GM12878 (cell line): ENCODE measurements at regions not wholly inside any gene's neighbourhood (a gene's known extent, or its start where the extent isn't known, plus 50 kb on each side); places are given as distances from the start of the nearest gene placed in this dataset.

ENCODE experiments used
- ATAC-seq: fragments of 200-7000 bp; cut with Tn5 transposase; 3 replicates; pipeline ENCODE4 v1.9.1; 2020; ENCODE audit warnings: mild to moderate bottlenecking, moderate library complexity
- BruUV-seq: library from RNA; stranded (reverse); fragments of 400-500 nt; replicated peaks from 2 replicates; lab custom pipeline; 2021; lab: Mats Ljungman, UMichigan
- CTCF ChIA-PET: fragments of 300-600 bp; sonication (Branson Sonifier 250); formaldehyde crosslinking; extraction: SDS; loops from one replicate; lab custom pipeline; 2021; ENCODE audit warnings: inconsistent platforms; lab: Yijun Ruan, JAX
- POLR2A ChIA-PET: fragments of 350-600 bp; formaldehyde crosslinking; extraction: SDS; loops from one replicate; lab custom pipeline; 2021; ENCODE audit warnings: inconsistent platforms; lab: Charles Lee
- RAD21 ChIA-PET: fragments of 300-600 bp; sonication (Branson Sonifier 250); formaldehyde crosslinking; loops from one replicate; lab custom pipeline; 2023; ENCODE audit warnings: antibody characterized with exemption; ENCODE audit not compliant: unreplicated experiment; lab: Charles Lee
- SMC1A ChIA-PET: fragments of 300-600 bp; sonication (Branson Sonifier 250); formaldehyde crosslinking; loops from one replicate; lab custom pipeline; 2023; ENCODE audit not compliant: unreplicated experiment, uncharacterized antibody; lab: Charles Lee
- DNase-seq: peaks from one replicate; pipeline ENCODE4 v3.0.0-alpha.2; 2011; ENCODE audit warnings: low read depth, low spot score
- FAIRE-seq: peaks from 3 replicates; lab custom pipeline; 2011; peaks lifted over from hg19 to GRCh38; lab: Jason Lieb, UNC
- H2AFZ ChIP-seq: 2 replicates; pipeline ENCODE4 v1.6.0; 2011; ENCODE audit warnings: low read depth, low read length, control low read depth; ENCODE audit not compliant: control insufficient read depth
- H3K27ac ChIP-seq: 2 replicates; pipeline ENCODE4 v1.5.1; 2011; ENCODE audit warnings: control low read depth; ENCODE audit not compliant: control insufficient read depth, insufficient read depth
- H3K27me3 ChIP-seq, 2 experiments: replicated peaks in 1 of 2; 2 replicates each; pipeline versions ENCODE4 v1.6.0 to v1.6.1; 2011; ENCODE audit warnings: low read length in 1 of 2; ENCODE audit not compliant: control insufficient read depth in 2 of 2, insufficient read depth in 2 of 2
- H3K36me3 ChIP-seq, 2 experiments: 2 replicates each; pipeline ENCODE4 v1.5.1; 2011; ENCODE audit warnings: low read length in 1 of 2; ENCODE audit not compliant: control insufficient read depth in 2 of 2, insufficient read depth in 2 of 2
- H3K4me1 ChIP-seq: 2 replicates; pipeline ENCODE4 v1.6.1; 2011; ENCODE audit warnings: mild to moderate bottlenecking, low read length, moderate library complexity, mixed read lengths; ENCODE audit not compliant: control insufficient read depth, insufficient read depth
- H3K4me2 ChIP-seq: 2 replicates; pipeline ENCODE4 v1.6.0; 2011; ENCODE audit warnings: control low read depth; ENCODE audit not compliant: control insufficient read depth, insufficient read depth
- H3K4me3 ChIP-seq: fragments of 200-600 bp; sonication (generic); 2 replicates; pipeline ENCODE4 v1.5.1; 2016
- H3K79me2 ChIP-seq: 2 replicates; pipeline ENCODE4 v1.6.0; 2011; ENCODE audit warnings: low read length; ENCODE audit not compliant: control insufficient read depth, insufficient read depth
- H3K9ac ChIP-seq: 2 replicates; pipeline ENCODE4 v1.8.0; 2011; ENCODE audit warnings: low read length, control low read depth, mixed read lengths; ENCODE audit not compliant: control insufficient read depth, insufficient read depth
- H3K9me3 ChIP-seq: replicated peaks from 3 replicates; pipeline ENCODE4 v1.5.1; 2011; ENCODE audit warnings: mild to moderate bottlenecking, low read length; ENCODE audit not compliant: control insufficient read depth, insufficient read depth
- H4K20me1 ChIP-seq: 2 replicates; pipeline ENCODE4 v1.6.0; 2011; ENCODE audit not compliant: control insufficient read depth, insufficient read depth
- BHLHE40 ChIP-seq, 2 experiments: fragments of 450-650 bp in 1 of 2; IDR thresholded peaks; 2 replicates each; pipeline ENCODE4 v1.6.1; 2011 to 2017; ENCODE audit warnings: low read depth in 2 of 2, borderline replicate concordance in 1 of 2, improper control_type of control experiment in 1 of 2, low read length in 1 of 2, mild to moderate bottlenecking in 1 of 2
- EP300 ChIP-seq, 2 experiments: fragments of 150-350 bp in 1 of 2; IDR thresholded peaks; 2 replicates each; pipeline ENCODE4 v1.6.1; 2011 to 2012; ENCODE audit warnings: low read depth in 2 of 2, low read length in 2 of 2, borderline replicate concordance in 1 of 2, improper control_type of control experiment in 1 of 2, inconsistent platforms in 1 of 2; ENCODE audit not compliant: control insufficient read depth in 1 of 2
- IKZF2 ChIP-seq, 2 experiments: fragments of 450-650 bp; IDR thresholded peaks; 2 replicates each; pipeline ENCODE4 v1.6.1; 2017; ENCODE audit warnings: mild to moderate bottlenecking in 2 of 2, moderate library complexity in 2 of 2
- NR2F1 ChIP-seq: fragments of 450-650 bp; conservative IDR thresholded peaks from 2 replicates; pipeline ENCODE4 v1.6.1; 2017; ENCODE audit warnings: mild to moderate bottlenecking
- PAX5 ChIP-seq: IDR thresholded peaks from 2 replicates; pipeline ENCODE4 v1.6.1; 2011; ENCODE audit warnings: low read depth, low read length, borderline replicate concordance
- PML ChIP-seq: IDR thresholded peaks from 2 replicates; pipeline ENCODE4 v1.6.1; 2012; ENCODE audit warnings: low read length, inconsistent platforms
- WGBS: methylation state at CpG from one replicate; pipeline ENCODE4 v1.1.6; 2016; ENCODE audit warnings: low lambda C conversion rate; ENCODE audit not compliant: insufficient replicate concordance, insufficient coverage; ENCODE audit errors: missing lambda C conversion rate; 5-methylcytosine and 5-hydroxymethylcytosine counted together
- in situ Hi-C: fragments of 300-500 bp; cut with MboI; formaldehyde crosslinking; loops from 9 replicates; pipeline ENCODE4 v1.14.3; 2018; ENCODE audit warnings: mixed read lengths
- intact Hi-C: fragments of 100-400 bp; cut with micrococcal nuclease; formaldehyde crosslinking; loops from one replicate; pipeline ENCODE4 v1.14.2; 2022; ENCODE audit not compliant: unreplicated experiment
- TF ChIP-seq, protein P1 (sequence below): fragments of 450-650 bp; formaldehyde crosslinking; IDR thresholded peaks from 2 replicates; pipeline ENCODE4 v1.4.0; 2022; ENCODE audit warnings: mild to moderate bottlenecking, moderate library complexity
- TF ChIP-seq, protein P2 (sequence below): fragments of 150-350 bp; IDR thresholded peaks from 2 replicates; pipeline ENCODE4 v1.6.1; 2016; ENCODE audit warnings: low read depth, low read length

DNA sequence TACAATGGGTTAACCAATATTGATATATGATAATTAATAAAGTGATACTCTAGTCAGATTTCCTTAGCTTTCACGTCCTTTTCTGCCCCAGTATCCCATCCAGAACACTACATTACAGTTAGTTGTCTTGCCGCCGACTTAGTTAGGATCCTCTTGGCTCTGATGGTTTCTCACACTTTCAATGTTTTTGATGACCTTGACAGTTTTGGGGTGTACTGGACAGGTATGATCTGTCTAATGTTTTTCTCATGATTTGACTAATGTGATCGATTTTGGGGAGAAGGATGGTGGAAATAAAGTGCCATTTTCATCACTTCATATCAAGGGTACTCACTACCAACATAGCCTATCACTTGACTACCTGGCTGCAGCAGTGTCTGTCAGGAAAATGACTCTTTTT lies 245.0 kb upstream of the TMC3 start (continued):
- TF ChIP-seq, protein P1, sequence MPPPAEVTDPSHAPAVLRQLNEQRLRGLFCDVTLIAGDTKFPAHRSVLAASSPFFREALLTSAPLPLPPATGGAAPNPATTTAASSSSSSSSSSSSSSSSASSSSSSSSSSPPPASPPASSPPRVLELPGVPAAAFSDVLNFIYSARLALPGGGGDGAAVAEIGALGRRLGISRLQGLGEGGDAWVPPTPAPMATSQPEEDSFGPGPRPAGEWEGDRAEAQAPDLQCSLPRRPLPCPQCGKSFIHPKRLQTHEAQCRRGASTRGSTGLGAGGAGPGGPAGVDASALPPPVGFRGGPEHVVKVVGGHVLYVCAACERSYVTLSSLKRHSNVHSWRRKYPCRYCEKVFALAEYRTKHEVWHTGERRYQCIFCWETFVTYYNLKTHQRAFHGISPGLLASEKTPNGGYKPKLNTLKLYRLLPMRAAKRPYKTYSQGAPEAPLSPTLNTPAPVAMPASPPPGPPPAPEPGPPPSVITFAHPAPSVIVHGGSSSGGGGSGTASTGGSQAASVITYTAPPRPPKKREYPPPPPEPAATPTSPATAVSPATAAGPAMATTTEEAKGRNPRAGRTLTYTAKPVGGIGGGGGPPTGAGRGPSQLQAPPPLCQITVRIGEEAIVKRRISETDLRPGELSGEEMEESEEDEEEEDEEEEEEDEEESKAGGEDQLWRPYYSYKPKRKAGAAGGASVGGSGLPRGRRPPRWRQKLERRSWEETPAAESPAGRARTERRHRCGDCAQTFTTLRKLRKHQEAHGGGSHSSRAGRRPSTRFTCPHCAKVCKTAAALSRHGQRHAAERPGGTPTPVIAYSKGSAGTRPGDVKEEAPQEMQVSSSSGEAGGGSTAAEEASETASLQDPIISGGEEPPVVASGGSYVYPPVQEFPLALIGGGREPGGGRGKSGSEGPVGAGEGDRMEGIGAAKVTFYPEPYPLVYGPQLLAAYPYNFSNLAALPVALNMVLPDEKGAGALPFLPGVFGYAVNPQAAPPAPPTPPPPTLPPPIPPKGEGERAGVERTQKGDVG = no peak
- no peak for TF ChIP-seq BHLHE40 (IDR thresholded peaks at IDR 0.05; ENCODE audit: borderline replicate concordance in 1 of 2, low read depth in 2 of 2, low read length in 1 of 2)
- TF ChIP-seq, all 136 proteins: peak for 0

DNA sequence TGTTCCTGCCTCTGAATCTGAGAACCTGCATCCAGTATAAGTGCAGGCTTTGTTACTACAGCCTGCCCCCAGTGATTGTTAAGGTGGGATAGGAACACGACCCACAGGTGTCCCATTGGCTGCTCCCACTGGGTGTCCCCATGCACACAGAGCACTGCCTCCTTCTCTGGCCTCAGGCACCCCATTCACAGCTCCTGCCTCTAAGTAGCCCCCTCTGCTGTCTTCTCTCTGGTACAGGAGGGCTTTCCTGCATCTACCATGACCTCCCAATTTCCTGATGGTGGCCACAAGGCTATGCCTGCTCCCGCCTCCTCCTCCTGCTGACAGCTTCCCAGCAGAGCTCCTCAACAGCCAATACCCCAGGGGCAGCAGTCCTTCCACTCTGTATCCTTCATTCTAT lies 238.6 kb upstream of the TMC3 start:
- intact Hi-C loops = no loop called here

More for the DNA sequence above, 238.6 kb upstream of the TMC3 start:
- H3K79me2 ChIP-seq = no peaks in the 10 kb centered on the region
- no peak for FAIRE-seq
- CTCF ChIA-PET = no interaction called here
- POLR2A ChIA-PET = no interaction called here
- no peak overlapping the region for H2AFZ ChIP-seq
- H3K27me3 ChIP-seq = no peaks in the 10 kb centered on the region
- TF ChIP-seq, protein P2, sequence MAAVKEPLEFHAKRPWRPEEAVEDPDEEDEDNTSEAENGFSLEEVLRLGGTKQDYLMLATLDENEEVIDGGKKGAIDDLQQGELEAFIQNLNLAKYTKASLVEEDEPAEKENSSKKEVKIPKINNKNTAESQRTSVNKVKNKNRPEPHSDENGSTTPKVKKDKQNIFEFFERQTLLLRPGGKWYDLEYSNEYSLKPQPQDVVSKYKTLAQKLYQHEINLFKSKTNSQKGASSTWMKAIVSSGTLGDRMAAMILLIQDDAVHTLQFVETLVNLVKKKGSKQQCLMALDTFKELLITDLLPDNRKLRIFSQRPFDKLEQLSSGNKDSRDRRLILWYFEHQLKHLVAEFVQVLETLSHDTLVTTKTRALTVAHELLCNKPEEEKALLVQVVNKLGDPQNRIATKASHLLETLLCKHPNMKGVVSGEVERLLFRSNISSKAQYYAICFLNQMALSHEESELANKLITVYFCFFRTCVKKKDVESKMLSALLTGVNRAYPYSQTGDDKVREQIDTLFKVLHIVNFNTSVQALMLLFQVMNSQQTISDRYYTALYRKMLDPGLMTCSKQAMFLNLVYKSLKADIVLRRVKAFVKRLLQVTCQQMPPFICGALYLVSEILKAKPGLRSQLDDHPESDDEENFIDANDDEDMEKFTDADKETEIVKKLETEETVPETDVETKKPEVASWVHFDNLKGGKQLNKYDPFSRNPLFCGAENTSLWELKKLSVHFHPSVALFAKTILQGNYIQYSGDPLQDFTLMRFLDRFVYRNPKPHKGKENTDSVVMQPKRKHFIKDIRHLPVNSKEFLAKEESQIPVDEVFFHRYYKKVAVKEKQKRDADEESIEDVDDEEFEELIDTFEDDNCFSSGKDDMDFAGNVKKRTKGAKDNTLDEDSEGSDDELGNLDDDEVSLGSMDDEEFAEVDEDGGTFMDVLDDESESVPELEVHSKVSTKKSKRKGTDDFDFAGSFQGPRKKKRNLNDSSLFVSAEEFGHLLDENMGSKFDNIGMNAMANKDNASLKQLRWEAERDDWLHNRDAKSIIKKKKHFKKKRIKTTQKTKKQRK = no peak
- TF ChIP-seq PML = no peak
- TF ChIP-seq NR2F1 = no peak
- TF ChIP-seq EP300 (IDR thresholded peaks at IDR 0.05; ENCODE audit: borderline replicate concordance in 1 of 2, control insufficient read depth in 1 of 2, low read depth in 2 of 2, low read length in 2 of 2) = no peak
- no peak for TF ChIP-seq PAX5
- no peak for TF ChIP-seq IKZF2 (IDR thresholded peaks at IDR 0.05)
- TF ChIP-seq, all 136 proteins: peak for 0
- no peak overlapping the region for H3K27ac ChIP-seq
- H4K20me1 ChIP-seq = no peaks in the 10 kb centered on the region
- H3K9ac ChIP-seq = no peak overlapping the region
- no peaks in the 10 kb centered on the region for H3K4me1 ChIP-seq
- H3K36me3 ChIP-seq = no peaks in the 10 kb centered on the region
- 30% methylated on average over 2 of the region's 2 CpGs for WGBS
- ChIA-PET SMC1A (no interaction called here), RAD21 (no interaction called here)
- ATAC-seq = no peak
- no peak overlapping the region for H3K4me3 ChIP-seq
- no peak for DNase-seq
- no peak overlapping the region for H3K4me2 ChIP-seq
- no peaks in the 10 kb centered on the region for H3K9me3 ChIP-seq
- no TSS peak for BruUV-seq
- in situ Hi-C loops = no loop called here
